SU-DHL-6 (cell line): ENCODE measurements at regions not wholly inside any gene's neighbourhood (a gene's known extent, or its start where the extent isn't known, plus 50 kb on each side); places are given as distances from the start of the nearest gene placed in this dataset.

Source experiments
- EZH2phosphoT487 ChIP-seq: fragments of 200-600 bp; sonication (generic), shearing (Covaris generic); conservative IDR thresholded peaks from 2 replicates; pipeline ENCODE4 v1.6.1; 2018; ENCODE audit warnings: mild to moderate bottlenecking, antibody characterized with exemption, low read length, moderate library complexity, mixed read lengths
- TF ChIP-seq, protein P1 (sequence below): fragments of 200-600 bp; sonication (generic); IDR thresholded peaks from one replicate; pipeline ENCODE4 v1.5.1; 2017; ENCODE audit warnings: antibody characterized with exemption, mild to moderate bottlenecking, low read length, moderate library complexity; ENCODE audit not compliant: insufficient read depth, poor library complexity, severe bottlenecking

DNA sequence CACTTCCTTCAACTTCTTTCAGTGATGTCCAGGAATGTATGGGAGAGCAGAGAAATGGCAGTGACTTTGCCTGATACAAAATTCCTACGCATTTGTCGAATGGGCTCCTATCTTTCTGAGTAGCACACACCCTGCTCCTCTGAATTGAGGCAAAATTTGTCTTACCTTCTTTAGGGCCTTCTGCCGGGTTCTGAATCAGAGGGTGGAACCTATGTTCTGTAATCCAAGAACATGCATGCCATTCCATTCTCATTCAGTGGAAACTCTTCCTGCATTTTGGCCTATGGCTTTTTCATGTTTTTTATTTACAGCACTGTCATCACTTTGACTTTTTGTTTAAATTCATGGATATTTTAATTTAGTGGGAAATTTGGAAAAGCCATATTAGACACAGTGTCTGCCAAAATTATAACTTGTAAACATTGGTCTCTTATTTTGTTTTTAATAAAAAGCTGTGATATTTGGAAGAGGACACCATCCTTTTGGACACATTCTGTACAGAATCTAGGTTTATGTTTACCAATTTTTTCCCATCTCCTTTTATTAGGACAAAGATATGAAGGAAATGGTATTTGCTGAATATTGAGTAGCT is 402.2 kb upstream of the FAR2 start:
- TF ChIP-seq EZH2phosphoT487: no peak
- TF ChIP-seq, protein P1, sequence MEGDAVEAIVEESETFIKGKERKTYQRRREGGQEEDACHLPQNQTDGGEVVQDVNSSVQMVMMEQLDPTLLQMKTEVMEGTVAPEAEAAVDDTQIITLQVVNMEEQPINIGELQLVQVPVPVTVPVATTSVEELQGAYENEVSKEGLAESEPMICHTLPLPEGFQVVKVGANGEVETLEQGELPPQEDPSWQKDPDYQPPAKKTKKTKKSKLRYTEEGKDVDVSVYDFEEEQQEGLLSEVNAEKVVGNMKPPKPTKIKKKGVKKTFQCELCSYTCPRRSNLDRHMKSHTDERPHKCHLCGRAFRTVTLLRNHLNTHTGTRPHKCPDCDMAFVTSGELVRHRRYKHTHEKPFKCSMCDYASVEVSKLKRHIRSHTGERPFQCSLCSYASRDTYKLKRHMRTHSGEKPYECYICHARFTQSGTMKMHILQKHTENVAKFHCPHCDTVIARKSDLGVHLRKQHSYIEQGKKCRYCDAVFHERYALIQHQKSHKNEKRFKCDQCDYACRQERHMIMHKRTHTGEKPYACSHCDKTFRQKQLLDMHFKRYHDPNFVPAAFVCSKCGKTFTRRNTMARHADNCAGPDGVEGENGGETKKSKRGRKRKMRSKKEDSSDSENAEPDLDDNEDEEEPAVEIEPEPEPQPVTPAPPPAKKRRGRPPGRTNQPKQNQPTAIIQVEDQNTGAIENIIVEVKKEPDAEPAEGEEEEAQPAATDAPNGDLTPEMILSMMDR: no peak
